HG02759 (cell line): ENCODE measurements at regions not wholly inside any gene's neighbourhood (a gene's known extent, or its start where the extent isn't known, plus 50 kb on each side); places are given as distances from the start of the nearest gene placed in this dataset.
A peak's percentile ranks its signal among the peaks of the same experiment; 100 is the strongest.

Experiments used
- ATAC-seq: cut with Tn5 transposase; IDR thresholded peaks from one replicate; pipeline ENCODE4 v1.9.1; 2021; ENCODE audit warnings: mild to moderate bottlenecking, moderate library complexity; ENCODE audit not compliant: unreplicated experiment

DNA sequence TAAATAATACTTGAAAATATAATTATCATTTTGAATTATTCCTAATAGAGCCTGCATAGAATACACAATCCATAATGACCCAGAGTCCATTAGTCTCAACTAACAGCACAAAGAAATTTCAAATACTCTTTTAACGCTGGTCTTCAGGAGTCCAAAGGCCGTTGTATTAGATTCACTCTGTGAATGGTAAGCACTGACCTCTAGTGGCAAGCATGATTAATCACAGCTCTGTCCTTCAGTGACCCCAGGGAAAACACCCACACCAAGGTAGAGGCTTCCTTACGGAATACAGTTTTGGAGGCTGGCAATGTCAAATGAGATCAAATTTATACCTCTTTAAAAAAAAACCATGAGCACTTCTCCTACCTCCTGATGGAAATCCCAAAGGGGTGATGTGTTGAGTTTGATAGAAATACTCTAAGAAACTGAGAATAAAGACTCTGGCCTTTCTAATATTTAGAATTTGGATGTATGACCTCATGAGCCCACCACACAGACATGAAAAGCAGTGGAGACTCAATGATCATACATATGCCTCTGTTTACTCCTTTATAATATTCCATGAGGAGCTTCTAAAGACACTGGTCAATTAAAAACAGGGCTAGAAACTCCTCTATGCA, 147.2 kb upstream of the DKK2 start:
- peak; percentile 99 for ATAC-seq

GRCh38 chr4:107182347-107182746, 146.2 kb upstream of the DKK2 start:
- ATAC-seq: no peak

DNA sequence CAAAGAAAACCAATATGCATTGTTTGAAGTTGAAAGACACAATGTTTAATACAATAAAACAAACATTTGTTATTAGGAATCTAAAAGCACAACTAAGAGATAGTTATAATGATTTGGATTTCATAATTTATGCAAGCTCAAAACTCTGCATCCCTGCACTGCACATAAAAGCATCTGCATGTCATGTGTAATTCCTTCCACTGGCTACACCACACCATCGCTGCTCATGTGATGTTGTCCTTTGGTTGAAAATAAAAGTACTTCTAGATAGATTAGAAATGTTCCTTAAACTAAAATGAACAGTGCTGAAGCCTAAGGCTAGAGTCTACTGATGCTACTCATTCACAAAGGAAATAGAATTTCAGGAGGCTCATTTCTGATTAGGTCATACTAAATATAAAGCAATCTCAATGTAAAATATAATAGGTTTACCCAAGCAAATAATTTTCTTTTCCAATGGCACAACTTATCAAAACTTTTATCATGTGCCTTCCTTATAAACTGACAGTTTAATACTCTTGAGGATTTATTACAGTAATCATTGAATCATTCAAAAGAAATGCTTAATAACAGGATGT, 130.8 kb upstream of the DKK2 start:
- no peak for ATAC-seq

DNA sequence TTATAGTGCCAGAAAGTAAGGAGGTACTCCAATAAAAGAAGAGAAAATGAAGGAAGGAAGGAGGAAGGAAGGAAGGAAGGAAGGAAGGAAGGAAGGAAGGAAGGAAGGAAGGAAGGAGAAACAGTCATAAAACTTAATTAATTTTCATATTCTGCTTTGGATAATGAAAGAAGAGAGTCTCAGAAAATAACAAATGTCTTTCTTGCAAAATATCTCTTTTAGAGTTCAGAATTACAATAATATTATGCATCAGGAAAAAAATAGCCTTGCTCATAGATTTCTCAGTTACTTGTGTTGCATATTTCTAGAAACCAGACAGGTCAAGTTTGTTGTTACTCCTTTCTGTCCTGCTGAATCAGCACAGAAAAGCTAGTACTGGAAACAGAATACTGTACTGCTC, 130.1 kb upstream of the DKK2 start:
- no peak for ATAC-seq

DNA sequence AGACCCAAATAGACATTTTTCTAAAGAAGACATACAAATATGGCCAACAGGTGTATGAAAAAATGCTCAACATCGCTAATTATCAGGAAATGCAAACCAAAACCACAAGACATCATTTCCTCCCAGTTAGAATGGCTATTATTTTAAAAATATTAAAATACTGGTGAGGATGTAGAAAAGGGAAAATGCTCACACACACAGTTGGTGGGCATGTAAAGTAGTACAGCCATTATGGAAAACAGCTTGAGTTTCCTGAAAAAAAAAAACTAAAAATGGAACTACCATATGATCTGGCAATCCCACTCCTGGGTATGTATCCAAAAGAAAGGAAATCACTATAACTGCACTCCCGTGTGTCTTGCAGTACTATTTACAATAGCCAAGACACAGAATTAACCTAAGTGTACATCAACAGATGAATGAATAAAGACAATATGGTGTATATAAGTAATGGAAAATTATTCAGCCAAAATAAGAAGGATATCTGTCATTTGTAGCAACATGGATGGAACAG, 128.9 kb upstream of the DKK2 start:
- ATAC-seq: no peak

DNA sequence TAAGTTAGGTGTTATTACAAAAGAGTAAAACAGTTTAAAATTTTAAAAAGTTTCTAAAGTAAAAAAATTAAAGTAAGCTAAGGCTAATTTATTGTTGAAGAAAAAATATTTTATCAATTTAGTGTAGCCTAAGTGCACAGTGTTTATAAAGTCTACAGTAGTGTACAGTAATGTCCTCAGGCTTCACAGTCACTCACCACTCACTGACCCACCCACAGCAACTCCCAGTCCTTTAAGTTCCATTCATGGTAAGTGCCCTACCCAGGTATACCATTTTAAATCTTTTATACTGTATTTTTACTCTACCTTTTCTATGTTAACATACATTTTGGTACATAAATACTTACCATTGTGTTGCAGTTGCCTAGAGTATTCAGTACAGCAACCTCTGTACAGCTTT, 120.3 kb upstream of the DKK2 start:
- ATAC-seq: no peak

DNA sequence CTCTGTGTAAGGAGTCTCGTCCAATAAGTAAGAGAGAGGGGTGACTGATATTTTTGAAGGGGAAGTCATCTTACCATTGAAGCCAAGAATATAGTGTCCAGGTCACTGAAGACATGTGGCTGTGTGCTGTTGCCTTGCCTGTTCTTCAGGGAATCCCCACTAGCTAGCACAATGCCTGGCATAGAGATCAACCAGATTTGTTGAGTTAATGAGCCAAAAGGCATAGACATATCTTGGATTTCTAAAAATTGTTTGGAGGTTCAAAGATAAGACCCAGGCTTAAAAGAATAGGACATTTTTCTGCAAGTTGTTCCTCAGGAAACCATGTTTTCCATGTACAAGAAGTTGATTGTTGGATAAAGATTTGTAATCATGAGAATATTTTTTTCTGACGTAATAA, 119.3 kb upstream of the DKK2 start:
- ATAC-seq: no peak

- no peak for ATAC-seq
Measured at GRCh38 chr4:107153956-107154355, 117.8 kb upstream of the DKK2 start.

- no peak for ATAC-seq
Measured at GRCh38 chr4:107153228-107153627, 117.1 kb upstream of the DKK2 start.

DNA sequence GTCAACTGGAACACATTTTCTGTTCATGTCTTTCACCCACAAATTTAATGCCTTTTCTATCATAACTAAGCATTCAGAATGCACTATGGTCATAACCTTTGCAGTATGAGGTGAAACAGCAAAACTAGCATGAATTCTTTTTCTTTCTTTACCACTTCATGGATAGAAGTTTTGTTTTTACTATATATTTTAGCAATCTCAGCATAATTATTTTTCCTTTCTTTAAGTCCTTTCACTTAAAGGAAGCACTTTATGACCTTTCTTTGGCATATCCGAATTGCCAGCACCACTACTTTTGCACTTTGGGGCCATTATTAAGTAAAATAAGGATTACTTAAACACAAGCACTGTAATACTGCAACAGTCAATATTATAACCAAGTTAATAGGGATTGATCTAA, 115.1 kb upstream of the DKK2 start:
- ATAC-seq: no peak

GRCh38 chr4:107148904-107149303, 112.8 kb upstream of the DKK2 start:
- ATAC-seq: no peak

GRCh38 chr4:107147873-107148272, 111.8 kb upstream of the DKK2 start:
- ATAC-seq: no peak

DNA sequence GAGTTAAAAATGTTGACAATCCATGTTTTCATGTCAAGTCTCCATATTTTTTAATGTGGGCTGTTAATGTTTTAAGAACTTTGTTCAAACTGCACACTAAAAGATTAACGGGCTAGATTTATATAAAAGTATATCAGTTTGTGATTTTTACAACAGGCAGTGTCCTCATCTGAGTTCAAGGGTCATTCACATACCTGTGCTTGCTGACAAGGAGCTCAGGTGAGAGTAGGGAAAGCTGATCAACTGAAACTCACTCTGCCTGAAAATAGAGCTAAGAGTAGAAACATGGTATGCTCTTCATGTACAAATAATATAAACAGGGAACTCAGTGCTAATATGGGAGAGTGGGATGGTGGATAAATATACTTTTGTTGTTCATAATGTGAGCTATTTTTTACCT, 102.3 kb upstream of the DKK2 start:
- ATAC-seq: no peak

- no peak for ATAC-seq
Measured at GRCh38 chr4:107133965-107134653, 98.0 kb upstream of the DKK2 start.

DNA sequence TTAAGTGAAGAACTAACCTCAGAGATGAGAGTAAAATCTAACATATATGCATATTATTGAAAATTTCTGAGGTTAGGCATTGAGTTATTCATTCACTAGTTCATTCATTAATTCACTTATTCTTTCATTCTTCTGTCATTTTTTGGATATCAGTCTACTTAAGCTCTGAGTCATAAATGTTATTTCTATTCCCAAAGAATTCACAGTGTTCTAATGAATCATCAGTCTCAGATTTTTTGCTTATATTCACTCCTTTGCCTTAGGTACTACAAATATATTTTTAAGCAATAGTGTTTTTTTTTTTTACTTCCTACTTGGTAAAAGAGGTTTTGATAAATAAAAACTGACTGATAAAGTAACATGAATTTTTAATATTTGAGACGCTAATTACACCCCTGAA, 95.2 kb upstream of the DKK2 start:
- no peak for ATAC-seq

DNA sequence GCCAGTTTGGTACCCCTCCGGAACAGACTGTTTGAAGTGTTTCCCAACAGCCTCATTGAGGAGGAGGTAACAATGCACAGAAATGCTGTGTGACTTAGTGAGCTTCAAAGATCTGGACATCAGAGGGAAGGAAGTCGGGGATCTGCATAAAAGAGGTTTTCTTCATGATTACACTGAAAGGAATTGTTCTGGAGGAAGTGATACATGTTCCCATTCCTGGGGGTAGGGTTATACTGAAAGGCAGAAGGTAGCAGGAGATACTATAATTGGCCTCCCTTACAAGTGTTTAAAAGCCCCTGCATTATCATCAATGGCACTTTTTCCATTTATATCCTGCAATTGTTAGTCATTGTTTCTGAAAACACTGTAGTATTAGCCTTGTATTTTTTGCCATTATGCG, 94.0 kb upstream of the DKK2 start:
- ATAC-seq: no peak

GRCh38 chr4:107129611-107130010, 93.5 kb upstream of the DKK2 start:
- no peak for ATAC-seq

- ATAC-seq: no peak
Measured at GRCh38 chr4:107129076-107129475, 93.0 kb upstream of the DKK2 start.

- no peak for ATAC-seq
Measured at GRCh38 chr4:107128116-107128515, 92.0 kb upstream of the DKK2 start.

GRCh38 chr4:107125496-107125895, 89.4 kb upstream of the DKK2 start:
- ATAC-seq: no peak

- no peak for ATAC-seq
Measured at GRCh38 chr4:107122736-107123135, 86.6 kb upstream of the DKK2 start.

- ATAC-seq: no peak
Measured at GRCh38 chr4:107120661-107121060, 84.5 kb upstream of the DKK2 start.
